Hepatocyte (in vitro differentiated cells): ENCODE measurements at regions not wholly inside any gene's neighbourhood (a gene's known extent, or its start where the extent isn't known, plus 50 kb on each side); places are given as distances from the start of the nearest gene placed in this dataset.

Experiments used
- DNase-seq: peaks from one replicate; pipeline ENCODE4 v3.0.0-alpha.2; 2016; ENCODE audit warnings: low spot score
- H2AFZ ChIP-seq: fragments of 200-600 bp; sonication (generic); 2 replicates; pipeline ENCODE4 v1.6.0; 2016; ENCODE audit warnings: antibody characterized with exemption, mild to moderate bottlenecking
- H3K27ac ChIP-seq: fragments of 200-600 bp; sonication (generic); 2 replicates; pipeline ENCODE4 v1.5.1; 2016; ENCODE audit warnings: mild to moderate bottlenecking
- H3K27me3 ChIP-seq: fragments of 200-600 bp; sonication (generic); 2 replicates; pipeline ENCODE4 v1.6.1; 2016
- H3K36me3 ChIP-seq: fragments of 200-600 bp; sonication (generic); replicated peaks from 2 replicates; pipeline ENCODE4 v1.5.1; 2016; ENCODE audit warnings: low read depth; ENCODE audit not compliant: insufficient read depth
- H3K4me1 ChIP-seq: fragments of 200-600 bp; sonication (generic); 2 replicates; pipeline ENCODE4 v1.5.1; 2016; ENCODE audit warnings: mild to moderate bottlenecking, moderate library complexity; ENCODE audit not compliant: insufficient read depth
- H3K4me2 ChIP-seq: fragments of 200-600 bp; sonication (generic); 2 replicates; pipeline ENCODE4 v1.6.0; 2016
- H3K4me3 ChIP-seq: fragments of 200-600 bp; sonication (generic); 2 replicates; pipeline ENCODE4 v1.5.1; 2016; ENCODE audit warnings: mild to moderate bottlenecking
- H3K79me2 ChIP-seq: fragments of 200-600 bp; sonication (generic); 2 replicates; pipeline ENCODE4 v1.6.0; 2017; ENCODE audit warnings: mild to moderate bottlenecking
- H3K9me2 ChIP-seq: fragments of 200-600 bp; sonication (generic); replicated peaks from 2 replicates; pipeline ENCODE4 v1.6.0; 2017; ENCODE audit warnings: mild to moderate bottlenecking; ENCODE audit not compliant: insufficient read depth
- H3K9me3 ChIP-seq: fragments of 200-600 bp; sonication (generic); 2 replicates; pipeline ENCODE4 v1.5.1; 2016; ENCODE audit warnings: low read depth, mild to moderate bottlenecking
- H4K20me1 ChIP-seq: fragments of 200-600 bp; sonication (generic); 2 replicates; pipeline ENCODE4 v1.6.0; 2016; ENCODE audit warnings: mild to moderate bottlenecking; ENCODE audit not compliant: insufficient read depth, poor library complexity, severe bottlenecking
- EZH2 ChIP-seq: fragments of 200-600 bp; sonication (generic); IDR thresholded peaks from 2 replicates; pipeline ENCODE4 v1.6.1; 2016; ENCODE audit warnings: antibody characterized with exemption, mild to moderate bottlenecking, borderline replicate concordance
- EZH2phosphoT487 ChIP-seq: fragments of 200-600 bp; sonication (generic); IDR thresholded peaks from one replicate; pipeline ENCODE4 v1.6.1; 2018; ENCODE audit warnings: antibody characterized with exemption, mild to moderate bottlenecking, low read depth, moderate library complexity; ENCODE audit not compliant: unreplicated experiment, severe bottlenecking
- WGBS: methylation state at CpG from one replicate; pipeline ENCODE4 v1.1.6; 2016; ENCODE audit warnings: low lambda C conversion rate; ENCODE audit errors: missing lambda C conversion rate; 5-methylcytosine and 5-hydroxymethylcytosine counted together
- TF ChIP-seq, protein P1 (sequence below): fragments of 200-600 bp; sonication (generic); IDR thresholded peaks from 2 replicates; pipeline ENCODE4 v1.5.1; 2016; ENCODE audit warnings: antibody characterized with exemption, mild to moderate bottlenecking; ENCODE audit not compliant: poor library complexity

DNA sequence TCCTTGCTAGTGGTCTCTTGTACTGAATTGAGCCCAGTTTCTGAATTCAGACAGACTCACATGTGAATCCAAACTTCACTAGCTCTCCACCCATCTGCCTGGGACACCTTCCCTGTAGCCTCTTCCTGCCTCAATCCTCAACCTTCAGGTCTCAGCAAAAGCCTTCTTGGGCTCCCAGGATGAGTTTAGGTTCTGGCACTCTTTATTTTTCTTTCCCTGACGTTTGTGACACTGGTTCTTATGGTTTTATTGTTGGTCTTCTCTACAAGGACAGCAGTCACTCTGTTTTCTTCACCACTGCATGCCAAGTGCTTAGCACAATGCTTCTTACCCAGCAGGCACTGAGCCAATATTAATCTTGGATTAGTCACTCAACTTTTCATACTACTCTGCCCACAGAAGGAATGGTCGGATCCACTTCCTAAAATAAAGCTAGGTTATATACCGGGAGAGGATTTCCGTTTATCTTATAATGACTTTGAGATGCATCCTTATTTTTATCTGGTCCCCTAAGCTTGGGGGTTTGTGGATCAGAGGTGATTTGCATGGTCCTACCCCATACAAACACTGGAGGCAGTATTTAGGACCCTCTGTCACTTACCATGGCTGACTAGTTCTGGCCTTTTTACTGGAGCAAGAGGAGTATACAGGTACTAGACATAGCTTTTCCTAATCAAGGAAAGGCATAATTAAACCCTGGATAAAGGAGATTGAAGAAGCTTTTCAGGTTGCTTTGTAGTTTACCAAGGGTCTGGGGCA is 186.3 kb downstream of the MYCN start:
- no peaks in the 10 kb centered on the region for H3K79me2 ChIP-seq
- no peak overlapping the region for H3K4me2 ChIP-seq
- H3K27ac ChIP-seq = no peak overlapping the region
- H2AFZ ChIP-seq = no peak overlapping the region
- no peak for DNase-seq
- no peaks in the 10 kb centered on the region for H3K27me3 ChIP-seq
- no peaks in the 10 kb centered on the region for H4K20me1 ChIP-seq
- no peaks in the 10 kb centered on the region for H3K9me2 ChIP-seq
- no peak overlapping the region for H3K4me3 ChIP-seq
- TF ChIP-seq EZH2 (no peak), EZH2phosphoT487 (no peak)
- TF ChIP-seq, protein P1, sequence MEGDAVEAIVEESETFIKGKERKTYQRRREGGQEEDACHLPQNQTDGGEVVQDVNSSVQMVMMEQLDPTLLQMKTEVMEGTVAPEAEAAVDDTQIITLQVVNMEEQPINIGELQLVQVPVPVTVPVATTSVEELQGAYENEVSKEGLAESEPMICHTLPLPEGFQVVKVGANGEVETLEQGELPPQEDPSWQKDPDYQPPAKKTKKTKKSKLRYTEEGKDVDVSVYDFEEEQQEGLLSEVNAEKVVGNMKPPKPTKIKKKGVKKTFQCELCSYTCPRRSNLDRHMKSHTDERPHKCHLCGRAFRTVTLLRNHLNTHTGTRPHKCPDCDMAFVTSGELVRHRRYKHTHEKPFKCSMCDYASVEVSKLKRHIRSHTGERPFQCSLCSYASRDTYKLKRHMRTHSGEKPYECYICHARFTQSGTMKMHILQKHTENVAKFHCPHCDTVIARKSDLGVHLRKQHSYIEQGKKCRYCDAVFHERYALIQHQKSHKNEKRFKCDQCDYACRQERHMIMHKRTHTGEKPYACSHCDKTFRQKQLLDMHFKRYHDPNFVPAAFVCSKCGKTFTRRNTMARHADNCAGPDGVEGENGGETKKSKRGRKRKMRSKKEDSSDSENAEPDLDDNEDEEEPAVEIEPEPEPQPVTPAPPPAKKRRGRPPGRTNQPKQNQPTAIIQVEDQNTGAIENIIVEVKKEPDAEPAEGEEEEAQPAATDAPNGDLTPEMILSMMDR = no peak
- no peaks in the 10 kb centered on the region for H3K4me1 ChIP-seq
- H3K9me3 ChIP-seq = no peaks in the 10 kb centered on the region
- H3K36me3 ChIP-seq = no peaks in the 10 kb centered on the region
- 88% methylated on average over 4 of the region's 4 CpGs for WGBS

DNA sequence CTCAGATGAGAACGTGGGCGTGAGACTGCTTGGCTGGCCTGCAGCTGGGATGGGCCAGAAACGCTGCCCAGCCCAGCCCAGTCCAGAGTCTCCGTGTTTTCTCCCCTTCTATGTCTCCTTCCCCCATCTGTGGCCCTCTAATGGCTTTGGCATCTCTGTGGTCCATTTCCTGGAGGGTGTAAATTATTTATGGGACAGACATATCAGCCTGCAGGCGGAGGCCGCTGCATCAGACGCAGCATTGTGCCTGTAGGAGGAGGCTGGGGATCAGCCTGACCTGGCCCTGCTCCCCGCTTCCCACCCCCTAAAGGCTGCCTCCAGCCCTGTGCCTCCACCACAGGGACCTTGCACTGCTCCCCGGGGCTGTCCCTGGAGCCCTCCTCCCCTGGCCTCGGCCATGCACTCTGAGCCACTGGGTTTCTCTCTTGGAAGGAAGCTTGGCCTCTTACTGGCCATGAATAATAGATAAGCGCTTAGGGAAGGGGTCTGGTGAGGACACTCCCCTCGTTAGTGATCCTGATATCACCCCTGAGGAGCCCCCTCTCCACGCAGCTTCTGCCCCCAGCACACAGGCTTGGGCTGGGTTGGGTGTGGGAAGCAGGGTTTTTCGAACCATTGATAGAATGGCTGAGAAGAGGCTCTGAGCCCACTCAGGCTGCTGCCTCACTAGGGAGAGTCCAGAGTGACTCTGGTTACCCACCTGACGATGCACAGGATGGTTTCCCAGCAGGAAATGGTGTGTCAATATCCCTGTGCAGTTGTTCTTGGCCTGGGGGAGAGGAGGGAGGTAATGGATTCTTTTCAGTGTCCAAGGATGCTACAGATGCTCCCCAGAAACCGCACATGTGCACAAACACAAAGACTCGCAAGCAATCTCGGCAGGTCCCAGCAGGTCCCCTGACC is 185.5 kb downstream of the MYCN start:
- no peak overlapping the region for H3K27ac ChIP-seq
- 82% methylated on average over 18 of the region's 18 CpGs for WGBS

DNA sequence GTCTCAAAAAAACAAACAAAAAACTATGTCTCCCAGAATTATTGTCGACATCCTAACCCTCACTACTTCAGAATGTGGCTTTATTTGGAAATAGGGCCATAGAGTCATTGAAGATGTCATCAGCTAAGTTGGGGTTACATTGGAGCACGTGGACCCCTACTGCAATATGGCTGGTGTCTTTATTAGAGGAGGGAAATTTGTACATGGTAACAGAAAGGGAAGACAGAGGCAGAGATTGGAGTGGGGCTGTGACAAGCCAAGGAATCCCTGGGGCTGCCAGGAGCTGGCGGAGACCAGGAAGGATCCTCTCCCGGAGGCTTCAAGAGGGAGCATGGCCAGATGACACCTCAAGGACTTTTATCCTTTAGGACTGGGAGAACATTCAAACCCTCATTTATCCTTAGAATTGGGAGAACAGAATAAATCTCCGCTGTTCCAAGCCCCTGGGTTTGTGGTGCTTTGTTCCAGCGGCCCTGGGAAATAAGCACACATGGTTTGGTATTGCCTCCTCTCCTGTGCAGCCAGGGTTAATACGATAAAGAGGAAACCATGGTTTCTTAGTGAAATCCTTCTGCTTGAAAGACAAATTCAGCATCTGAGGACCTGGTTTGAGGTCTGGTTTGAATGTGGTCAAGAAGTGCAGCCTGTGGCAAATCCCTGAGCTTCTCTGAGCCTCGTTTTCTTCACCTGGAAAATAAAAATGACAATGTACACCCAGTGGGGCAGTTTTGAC is 184.7 kb downstream of the MYCN start:
- H3K27me3 ChIP-seq = no peaks in the 10 kb centered on the region
- no peaks in the 10 kb centered on the region for H3K9me3 ChIP-seq
- H3K4me3 ChIP-seq = no peak overlapping the region
- no peaks in the 10 kb centered on the region for H4K20me1 ChIP-seq
- DNase-seq = no peak
- WGBS = 91% methylated on average over 8 of the region's 8 CpGs
- no peaks in the 10 kb centered on the region for H3K36me3 ChIP-seq
- H2AFZ ChIP-seq = no peak overlapping the region
- TF ChIP-seq, protein P1 = no peak
- no peak for TF ChIP-seq EZH2phosphoT487
- no peak for TF ChIP-seq EZH2
- no peaks in the 10 kb centered on the region for H3K9me2 ChIP-seq
- no peak overlapping the region for H3K4me2 ChIP-seq
- no peaks in the 10 kb centered on the region for H3K4me1 ChIP-seq
- no peak overlapping the region for H3K27ac ChIP-seq
- no peaks in the 10 kb centered on the region for H3K79me2 ChIP-seq

More for the DNA sequence above, 185.5 kb downstream of the MYCN start:
- Histone ChIP-seq H2AFZ (no peak overlapping the region), H3K79me2 (no peaks in the 10 kb centered on the region), H3K9me3 (no peaks in the 10 kb centered on the region), H3K27me3 (no peaks in the 10 kb centered on the region), H3K4me2 (no peak overlapping the region), H3K36me3 (no peaks in the 10 kb centered on the region), H3K9me2 (no peaks in the 10 kb centered on the region), H4K20me1 (no peaks in the 10 kb centered on the region), H3K4me1 (no peaks in the 10 kb centered on the region), H3K4me3 (no peak overlapping the region)
- no peak for DNase-seq
- TF ChIP-seq EZH2 (no peak), EZH2phosphoT487 (no peak)
- TF ChIP-seq, protein P1 = no peak
